Ovary (tissue), 3 donors: ENCODE measurements at regions not wholly inside any gene's neighbourhood (a gene's known extent, or its start where the extent isn't known, plus 50 kb on each side); places are given as distances from the start of the nearest gene placed in this dataset.

ENCODE experiments used
- CTCF ChIP-seq, 3 donors: fragments of 450-650 bp in 2 of 3; fragments of 200-600 bp in 1 of 3; IDR thresholded peaks; one replicate each; pipeline versions ENCODE4 v1.5.1 to v1.8.0; 2016 to 2022; ENCODE audit warnings: antibody characterized with exemption in 3 of 3, mild to moderate bottlenecking in 1 of 3
- POLR2A ChIP-seq: fragments of 450-650 bp; IDR thresholded peaks from one replicate; pipeline ENCODE4 v1.6.1; 2017; ENCODE audit warnings: antibody characterized with exemption, mild to moderate bottlenecking, moderate library complexity
- donor health status: DM: no; HTN: no; CAD: no.

GRCh38 chr4:108533876-108534275, 86.5 kb upstream of the RPL34 start:
- no peak for TF ChIP-seq CTCF (IDR thresholded peaks at IDR 0.05)
- no peak for TF ChIP-seq POLR2A
